H7 (cell line): ENCODE measurements at regions not wholly inside any gene's neighbourhood (a gene's known extent, or its start where the extent isn't known, plus 50 kb on each side); places are given as distances from the start of the nearest gene placed in this dataset.
A peak's percentile ranks its signal among the peaks of the same experiment; 100 is the strongest.

ENCODE experiments used
- DNase-seq: peaks from one replicate; pipeline ENCODE4 v3.0.0; 2012
- H3K27me3 ChIP-seq: 2 replicates; pipeline ENCODE4 v1.6.0; 2011; ENCODE audit warnings: mild to moderate bottlenecking, low read length; ENCODE audit not compliant: control insufficient read depth, insufficient read depth
- H3K36me3 ChIP-seq: replicated peaks from 2 replicates; pipeline ENCODE4 v1.5.1; 2011; ENCODE audit warnings: low read length; ENCODE audit not compliant: control insufficient read depth, insufficient read depth
- H3K4me3 ChIP-seq: 2 replicates; pipeline ENCODE4 v1.5.1; 2011; ENCODE audit warnings: low read depth, mild to moderate bottlenecking, control low read depth, low read length, moderate library complexity; ENCODE audit not compliant: insufficient read depth

DNA sequence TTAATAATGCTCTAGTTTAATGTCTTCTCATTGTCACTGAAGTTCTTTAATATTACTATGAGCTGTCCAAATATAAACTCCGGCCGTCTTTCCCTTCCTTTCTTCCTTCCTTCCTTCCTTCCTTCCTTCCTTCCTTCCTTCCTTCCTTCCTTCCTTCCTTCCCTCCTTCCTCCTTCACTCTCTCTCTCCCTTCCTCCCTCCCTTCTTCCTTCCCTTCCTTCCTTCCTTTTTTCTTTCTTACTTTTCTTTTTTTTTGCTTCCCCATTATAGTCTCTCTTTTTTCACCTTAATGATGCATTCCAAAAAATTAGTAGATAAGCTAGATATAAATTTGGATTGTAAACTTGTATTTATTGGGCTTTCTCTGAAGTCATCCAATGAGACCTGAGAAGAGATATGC is 431.0 kb upstream of the ADGRL4 start:
- no peaks in the 10 kb centered on the region for H3K27me3 ChIP-seq
- H3K36me3 ChIP-seq = no peaks in the 10 kb centered on the region
- DNase-seq = no peak
- no peak overlapping the region for H3K4me3 ChIP-seq

DNA sequence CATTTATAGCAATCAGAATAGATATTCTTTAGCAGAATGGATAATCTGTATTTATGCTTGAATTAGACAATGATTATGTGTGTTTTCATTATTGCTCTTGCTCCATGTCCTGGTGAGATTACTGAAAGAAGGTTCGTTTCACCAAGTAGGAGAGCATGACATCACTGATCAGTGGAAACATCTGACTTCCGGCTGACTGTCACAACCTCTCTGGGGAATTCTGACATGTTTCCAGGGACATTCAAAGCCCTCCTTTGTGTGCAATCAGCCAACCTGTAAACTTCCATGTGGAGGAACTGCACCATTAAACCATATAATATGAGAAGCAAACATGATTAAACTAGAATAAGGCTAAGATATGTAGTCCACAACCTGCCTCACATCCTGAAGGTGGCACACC is 424.8 kb upstream of the ADGRL4 start:
- no peak for DNase-seq
- Histone ChIP-seq H3K36me3 (no peaks in the 10 kb centered on the region), H3K4me3 (no peak overlapping the region), H3K27me3 (no peaks in the 10 kb centered on the region)

DNA sequence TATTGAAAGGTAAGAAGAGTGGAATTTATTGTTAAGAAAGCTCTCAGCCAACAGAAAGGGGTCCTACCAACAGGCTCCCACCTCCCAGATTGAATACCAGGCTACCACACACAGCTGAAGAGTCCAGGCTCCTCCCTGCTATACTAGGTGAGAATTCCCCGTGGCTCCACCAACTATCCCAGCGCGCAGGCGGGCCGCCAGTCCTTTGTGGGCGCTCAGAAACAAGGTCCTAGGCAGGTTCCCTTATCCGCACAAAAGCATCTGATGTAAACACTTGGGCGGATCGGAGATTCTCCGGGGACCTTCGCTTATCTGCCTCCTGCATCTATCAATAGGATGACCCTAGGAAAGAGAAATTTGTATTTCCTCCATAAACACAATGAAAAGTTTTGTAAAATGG is 423.9 kb upstream of the ADGRL4 start:
- no peaks in the 10 kb centered on the region for H3K36me3 ChIP-seq
- no peaks in the 10 kb centered on the region for H3K27me3 ChIP-seq
- DNase-seq = no peak
- H3K4me3 ChIP-seq = no peak overlapping the region

DNA sequence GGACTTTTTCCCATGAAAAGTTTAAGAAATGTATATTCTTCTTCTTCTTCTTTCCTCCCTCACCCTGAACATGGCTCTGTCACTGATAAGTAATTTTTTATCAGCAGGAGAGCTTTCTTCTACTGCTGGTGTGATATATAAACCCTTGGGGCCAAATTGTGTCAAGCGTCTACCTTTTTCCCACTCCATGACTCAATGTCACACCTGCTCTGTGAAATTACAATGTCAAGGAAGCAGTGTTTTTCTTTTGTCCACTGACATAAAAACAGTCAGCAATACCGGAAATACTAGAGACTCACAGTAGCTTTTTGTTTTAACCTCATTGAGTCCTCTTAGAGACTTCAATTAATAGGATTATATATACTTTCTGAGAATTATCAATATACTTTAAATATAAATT is 416.2 kb upstream of the ADGRL4 start:
- H3K27me3 ChIP-seq = no peaks in the 10 kb centered on the region
- DNase-seq = no peak
- H3K4me3 ChIP-seq = no peak overlapping the region
- H3K36me3 ChIP-seq = no peaks in the 10 kb centered on the region

DNA sequence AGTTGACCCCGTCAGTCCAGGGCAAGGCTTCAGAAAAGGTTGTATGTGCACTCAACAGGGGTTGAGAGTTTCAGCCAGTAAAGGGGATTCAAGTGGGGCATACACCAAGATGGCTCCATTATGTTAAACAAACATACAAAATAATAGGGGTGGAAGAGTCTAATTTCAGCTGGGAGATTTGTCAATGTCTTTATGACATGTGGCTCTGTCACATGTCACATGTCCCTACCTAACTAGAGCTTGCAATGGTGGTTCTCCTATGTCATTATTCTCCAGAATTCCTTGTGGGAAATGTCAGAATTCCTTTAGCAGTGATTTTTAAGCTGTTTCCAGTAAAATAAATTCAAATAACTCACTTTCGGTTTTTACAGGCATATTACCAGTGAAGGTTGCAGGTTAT is 392.0 kb upstream of the ADGRL4 start:
- H3K27me3 ChIP-seq = no peaks in the 10 kb centered on the region
- no peak for DNase-seq
- no peaks in the 10 kb centered on the region for H3K36me3 ChIP-seq
- H3K4me3 ChIP-seq = no peak overlapping the region

DNA sequence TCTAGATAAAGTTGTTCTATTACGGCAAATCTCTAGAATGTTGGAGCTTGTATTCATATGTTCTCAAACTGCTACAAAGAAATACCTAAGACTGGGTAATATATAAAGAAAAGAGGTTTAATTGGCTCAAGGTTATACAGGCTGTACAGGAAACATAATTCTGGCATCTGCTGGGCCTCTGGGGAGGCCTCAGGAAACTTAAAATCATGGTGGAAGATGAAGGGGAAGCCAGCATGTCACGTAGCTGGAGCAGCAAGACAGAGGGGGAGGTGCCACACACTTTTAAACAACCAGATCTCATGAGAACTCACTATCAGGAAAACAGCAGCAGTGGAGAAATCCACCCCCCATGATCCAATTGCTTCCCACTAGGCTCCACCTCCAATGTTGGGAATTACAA is 390.4 kb upstream of the ADGRL4 start:
- H3K27me3 ChIP-seq = no peaks in the 10 kb centered on the region
- DNase-seq = no peak
- no peak overlapping the region for H3K4me3 ChIP-seq
- no peaks in the 10 kb centered on the region for H3K36me3 ChIP-seq

DNA sequence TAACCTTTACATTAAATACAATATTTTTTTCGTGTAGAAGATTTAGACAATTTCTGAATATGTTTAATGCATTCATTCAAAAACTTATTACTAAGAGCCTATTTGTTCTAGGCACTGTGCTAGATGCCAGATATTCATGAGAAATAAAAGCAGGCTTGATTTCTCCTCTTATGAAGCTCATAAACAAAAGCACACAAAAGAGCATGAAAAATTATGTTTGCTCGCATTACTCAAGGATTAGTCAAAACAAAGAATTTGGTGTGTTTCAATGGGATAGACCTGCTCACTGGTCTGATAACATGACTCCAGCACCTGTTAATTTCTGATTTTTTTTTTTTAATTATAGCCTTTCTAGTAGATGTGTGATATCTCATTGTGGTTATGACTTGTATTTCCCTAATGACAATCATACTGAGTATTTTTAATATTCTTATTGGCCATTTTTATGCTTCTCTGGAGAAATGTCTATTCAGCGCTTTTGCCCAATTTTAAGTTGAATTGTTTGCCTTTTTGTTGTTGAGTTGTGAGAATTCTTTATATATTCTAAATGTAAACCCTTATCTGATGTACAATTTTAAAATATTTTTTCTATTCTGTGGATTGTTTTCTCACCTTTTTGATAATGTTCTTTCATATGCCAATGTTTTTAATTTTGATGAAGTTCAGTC is 382.3 kb upstream of the ADGRL4 start:
- H3K36me3 ChIP-seq = no peaks in the 10 kb centered on the region
- no peak overlapping the region for H3K4me3 ChIP-seq
- no peak for DNase-seq
- no peaks in the 10 kb centered on the region for H3K27me3 ChIP-seq

DNA sequence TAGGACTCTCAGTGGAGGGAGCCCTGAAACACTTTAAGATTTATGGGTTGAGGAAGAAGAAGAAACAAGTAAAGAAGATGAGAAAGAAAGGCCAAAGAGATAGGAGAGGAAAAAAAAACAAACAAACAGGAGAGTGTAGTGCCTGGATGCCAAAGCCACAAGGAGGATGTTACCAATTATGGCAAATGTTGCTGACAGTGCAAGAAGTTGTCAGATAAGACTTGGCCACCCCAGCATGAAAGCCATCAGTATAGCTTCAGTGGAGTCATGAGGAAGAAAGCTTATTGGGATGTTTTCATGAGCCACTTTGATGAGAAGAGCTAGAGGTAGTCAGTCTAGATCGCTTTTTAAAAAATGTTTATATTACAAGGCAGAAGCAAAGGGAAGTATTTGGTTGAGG is 380.2 kb upstream of the ADGRL4 start:
- no peak overlapping the region for H3K4me3 ChIP-seq

DNA sequence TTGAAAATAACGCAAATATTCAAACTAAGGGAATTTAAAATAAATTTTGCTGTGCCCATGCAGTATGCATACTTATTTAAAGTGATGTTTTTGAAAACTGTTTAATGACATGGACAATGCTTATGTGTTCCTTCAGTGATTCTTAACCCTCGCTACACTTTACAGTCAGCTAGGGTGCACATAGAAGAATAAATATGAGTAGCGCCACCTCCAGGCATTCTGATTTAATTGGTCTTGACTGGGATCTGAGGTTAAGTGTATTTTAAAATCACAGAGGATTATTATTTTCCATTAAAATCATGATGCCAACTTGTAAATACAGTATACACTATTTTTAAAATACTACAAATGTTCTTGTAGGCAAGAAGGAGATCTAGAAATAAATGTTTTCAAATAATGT is 373.5 kb upstream of the ADGRL4 start:
- DNase-seq = no peak
- Histone ChIP-seq H3K27me3 (no peaks in the 10 kb centered on the region), H3K4me3 (no peak overlapping the region), H3K36me3 (no peaks in the 10 kb centered on the region)

More for the DNA sequence above, 380.2 kb upstream of the ADGRL4 start:
- no peak for DNase-seq
- H3K36me3 ChIP-seq = no peaks in the 10 kb centered on the region
- no peaks in the 10 kb centered on the region for H3K27me3 ChIP-seq

DNA sequence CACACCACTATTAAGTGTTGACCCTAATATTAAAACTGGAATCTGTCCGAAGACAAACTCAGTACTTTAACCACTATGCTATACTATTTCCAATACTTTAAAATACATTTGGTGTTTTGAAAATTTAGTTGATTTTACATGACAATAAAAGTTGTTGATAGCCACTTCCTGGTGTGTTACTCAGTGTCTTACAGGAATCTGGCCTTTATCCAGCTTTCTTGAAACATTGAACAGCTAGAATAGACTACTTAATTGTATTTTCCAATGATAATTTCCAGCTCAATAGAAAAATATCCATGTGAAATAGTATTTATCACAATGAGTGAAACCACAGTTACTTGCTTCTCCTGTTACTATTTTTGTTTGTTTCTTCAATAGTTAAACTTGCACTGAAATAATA is 369.6 kb upstream of the ADGRL4 start:
- Histone ChIP-seq H3K27me3 (no peaks in the 10 kb centered on the region), H3K36me3 (no peaks in the 10 kb centered on the region), H3K4me3 (no peak overlapping the region)
- DNase-seq = no peak

DNA sequence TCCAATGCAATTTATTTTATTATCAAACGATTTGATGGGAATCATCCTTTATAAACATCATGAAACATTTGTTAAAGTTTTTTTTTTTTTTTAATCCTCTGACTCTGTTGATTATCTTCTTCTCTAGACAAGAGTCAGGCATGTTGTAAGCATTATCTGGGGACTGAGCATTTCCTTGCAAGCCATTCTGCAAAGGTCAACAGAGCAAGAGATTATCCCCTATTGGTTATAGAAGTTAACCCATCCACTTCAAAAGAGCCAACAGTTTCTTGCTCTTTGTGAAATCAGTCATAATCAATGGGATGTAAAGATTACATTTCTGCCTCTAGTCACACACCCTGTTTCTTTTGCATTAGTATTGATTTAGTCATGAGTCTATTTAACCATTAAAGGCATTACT is 368.8 kb upstream of the ADGRL4 start:
- no peaks in the 10 kb centered on the region for H3K27me3 ChIP-seq
- H3K4me3 ChIP-seq = no peak overlapping the region
- DNase-seq = no peak
- no peaks in the 10 kb centered on the region for H3K36me3 ChIP-seq

DNA sequence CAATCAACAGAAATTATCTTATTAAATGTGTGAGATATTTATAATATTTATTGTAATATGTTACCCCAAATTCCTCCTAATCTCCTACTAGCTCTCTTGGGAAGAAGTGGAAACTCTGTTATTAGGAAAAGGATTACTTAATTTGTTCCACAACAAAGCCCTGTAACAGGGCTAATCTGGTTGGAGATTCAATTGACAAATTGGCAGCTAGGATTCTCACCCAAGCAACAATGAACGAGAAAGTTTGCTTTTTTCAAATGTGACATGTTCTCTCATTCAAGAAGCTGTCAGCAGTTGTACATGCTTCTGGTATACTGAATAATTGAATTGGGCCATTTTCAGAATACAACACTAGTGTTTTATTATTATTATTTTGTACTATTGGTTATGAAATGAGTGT is 367.9 kb upstream of the ADGRL4 start:
- DNase-seq = no peak
- no peaks in the 10 kb centered on the region for H3K27me3 ChIP-seq
- no peaks in the 10 kb centered on the region for H3K36me3 ChIP-seq
- no peak overlapping the region for H3K4me3 ChIP-seq

DNA sequence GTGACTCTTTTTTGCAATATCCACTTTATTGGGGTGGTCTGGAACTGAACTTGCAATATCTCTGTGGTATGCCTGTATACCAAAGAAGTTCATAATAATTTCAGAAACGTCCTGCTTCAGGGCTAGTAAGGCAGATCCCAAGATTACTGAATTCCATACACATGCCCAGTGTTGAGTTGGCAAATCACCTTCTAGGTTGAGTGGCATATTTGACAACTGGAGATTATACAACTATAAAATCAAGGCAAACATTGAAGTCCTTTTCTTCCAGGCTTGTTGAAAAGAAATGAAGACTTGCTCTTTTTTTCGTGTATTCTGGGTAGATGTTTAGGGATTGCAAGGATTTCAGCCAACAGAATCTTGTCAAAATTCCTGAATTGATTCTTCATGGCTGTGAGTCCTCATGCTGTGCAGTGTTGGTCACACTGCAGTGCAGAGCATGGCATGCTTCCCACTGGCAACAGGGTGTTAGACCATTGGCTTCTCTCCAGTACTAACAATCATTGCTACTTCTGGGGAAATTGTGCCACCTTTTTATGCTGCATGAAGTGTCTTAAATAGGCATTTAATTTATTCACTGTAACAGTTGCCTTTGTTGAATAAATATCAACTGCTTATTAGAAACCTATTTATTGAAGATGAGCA is 367.1 kb upstream of the ADGRL4 start:
- no peak for DNase-seq
- H3K4me3 ChIP-seq = no peak overlapping the region
- no peaks in the 10 kb centered on the region for H3K36me3 ChIP-seq
- H3K27me3 ChIP-seq = no peaks in the 10 kb centered on the region

DNA sequence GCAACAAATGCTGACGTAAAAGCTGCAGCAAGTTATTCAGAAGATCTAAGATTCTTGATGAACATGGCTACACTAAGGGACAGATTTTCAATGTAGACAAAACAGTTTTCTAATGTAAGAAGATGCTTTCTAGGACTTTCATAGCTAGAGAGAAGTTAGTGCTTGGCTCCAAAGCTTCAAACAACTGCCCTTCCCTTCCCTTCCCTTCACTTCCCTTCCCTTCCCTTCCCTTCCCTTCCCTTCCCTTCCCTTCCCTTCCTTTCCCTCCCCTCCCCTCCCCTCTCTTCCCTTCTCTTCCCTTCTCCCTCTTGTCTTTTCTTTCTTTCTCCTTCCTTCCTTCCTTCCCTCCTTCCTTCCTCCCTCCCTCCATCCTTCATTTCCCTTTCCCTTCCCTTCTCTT is 365.3 kb upstream of the ADGRL4 start:
- Histone ChIP-seq H3K27me3 (no peaks in the 10 kb centered on the region), H3K4me3 (no peak overlapping the region), H3K36me3 (no peaks in the 10 kb centered on the region)
- DNase-seq = no peak

DNA sequence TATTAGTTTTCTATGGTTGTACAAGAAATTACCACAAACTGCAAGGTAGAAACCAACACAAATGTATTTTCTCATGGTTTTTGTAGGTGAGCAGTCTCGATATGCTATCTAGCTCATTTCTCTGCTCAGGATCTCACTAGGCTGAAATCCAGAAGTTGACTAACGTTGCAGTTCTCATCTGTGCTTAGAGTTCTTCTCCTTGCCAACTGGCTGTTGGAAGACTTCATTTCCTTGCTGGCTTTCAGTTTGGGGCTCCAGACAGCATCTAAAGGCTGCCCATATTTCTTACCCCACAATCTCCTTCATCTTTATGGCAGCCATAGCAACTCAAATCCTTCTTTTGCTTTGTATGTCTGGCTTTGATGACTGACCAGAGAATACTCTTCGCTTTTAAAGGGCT is 362.6 kb upstream of the ADGRL4 start:
- H3K4me3 ChIP-seq = no peak overlapping the region
- no peaks in the 10 kb centered on the region for H3K36me3 ChIP-seq
- no peak for DNase-seq
- H3K27me3 ChIP-seq = no peaks in the 10 kb centered on the region

DNA sequence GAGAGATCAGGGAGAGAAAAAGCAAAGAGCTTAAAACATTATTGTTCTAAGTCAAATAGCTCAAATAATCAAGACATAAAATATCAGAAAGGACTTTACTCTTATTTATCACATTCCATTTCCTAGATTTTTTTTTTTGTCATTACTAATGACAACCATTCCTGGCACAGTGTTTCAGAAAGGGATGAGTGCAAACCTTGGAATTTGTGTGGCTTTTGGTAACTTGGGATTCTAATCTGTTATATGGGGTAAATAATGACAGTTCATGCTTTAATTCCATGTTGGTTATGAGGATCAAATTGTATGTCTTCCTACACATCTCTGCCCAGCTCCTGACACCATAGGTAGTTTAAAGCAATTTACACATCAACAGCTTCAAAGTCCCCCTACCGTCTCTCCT is 358.4 kb upstream of the ADGRL4 start:
- Histone ChIP-seq H3K4me3 (no peak overlapping the region), H3K27me3 (no peaks in the 10 kb centered on the region), H3K36me3 (no peaks in the 10 kb centered on the region)
- DNase-seq = peak; percentile 7
